ENCODE measurements at regions not wholly inside any gene's neighbourhood (a gene's known extent, or its start where the extent isn't known, plus 50 kb on each side); places are given as distances from the start of the nearest gene placed in this dataset.

DNA sequence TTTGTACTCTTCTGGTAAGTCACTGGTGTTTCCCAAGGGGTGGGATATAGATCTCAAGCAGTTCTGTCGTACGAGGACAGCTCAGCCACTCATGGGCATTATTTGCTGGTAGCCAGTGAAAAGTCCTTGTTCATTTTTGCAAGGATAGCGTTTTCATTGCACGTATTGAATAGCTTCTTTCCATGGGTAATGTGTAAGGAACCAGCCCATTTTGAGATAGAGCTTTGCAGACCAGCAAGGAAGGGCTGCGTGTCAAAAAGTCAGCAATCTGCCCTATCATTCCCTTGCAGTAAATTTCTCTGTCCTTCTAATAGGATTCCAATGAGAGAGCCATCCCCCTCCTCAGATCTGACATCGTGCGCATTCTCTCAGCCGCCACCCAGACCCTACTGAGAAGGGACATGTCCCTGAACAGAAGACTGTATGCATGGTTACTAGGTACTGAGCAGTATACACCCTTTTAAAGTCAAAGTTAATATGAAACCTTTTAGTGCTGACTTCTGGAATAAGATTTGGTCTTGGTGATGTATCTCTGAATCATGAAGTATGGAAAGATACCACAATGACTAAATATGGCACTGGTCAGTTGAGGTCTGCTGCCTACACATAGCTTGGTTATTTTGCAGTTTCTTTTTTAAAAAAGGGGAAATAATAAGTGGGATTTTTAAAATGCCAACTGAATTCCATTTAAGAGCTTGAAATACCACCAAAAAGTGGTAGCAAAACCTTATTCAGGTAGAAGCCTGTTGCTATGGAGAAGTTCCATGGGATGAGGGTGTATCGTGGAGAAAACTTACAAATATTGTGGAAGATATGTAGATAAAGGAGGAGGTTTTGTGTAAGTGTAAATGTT lies 55.3 kb downstream of the DOP1B start:
- TF ChIP-seq, protein P1, sequence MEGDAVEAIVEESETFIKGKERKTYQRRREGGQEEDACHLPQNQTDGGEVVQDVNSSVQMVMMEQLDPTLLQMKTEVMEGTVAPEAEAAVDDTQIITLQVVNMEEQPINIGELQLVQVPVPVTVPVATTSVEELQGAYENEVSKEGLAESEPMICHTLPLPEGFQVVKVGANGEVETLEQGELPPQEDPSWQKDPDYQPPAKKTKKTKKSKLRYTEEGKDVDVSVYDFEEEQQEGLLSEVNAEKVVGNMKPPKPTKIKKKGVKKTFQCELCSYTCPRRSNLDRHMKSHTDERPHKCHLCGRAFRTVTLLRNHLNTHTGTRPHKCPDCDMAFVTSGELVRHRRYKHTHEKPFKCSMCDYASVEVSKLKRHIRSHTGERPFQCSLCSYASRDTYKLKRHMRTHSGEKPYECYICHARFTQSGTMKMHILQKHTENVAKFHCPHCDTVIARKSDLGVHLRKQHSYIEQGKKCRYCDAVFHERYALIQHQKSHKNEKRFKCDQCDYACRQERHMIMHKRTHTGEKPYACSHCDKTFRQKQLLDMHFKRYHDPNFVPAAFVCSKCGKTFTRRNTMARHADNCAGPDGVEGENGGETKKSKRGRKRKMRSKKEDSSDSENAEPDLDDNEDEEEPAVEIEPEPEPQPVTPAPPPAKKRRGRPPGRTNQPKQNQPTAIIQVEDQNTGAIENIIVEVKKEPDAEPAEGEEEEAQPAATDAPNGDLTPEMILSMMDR (IDR thresholded peaks at IDR 0.05; ENCODE audit: low read depth, low read length), result no peak
- ChIA-PET CTCF (interaction anchor here (1.1 kb wide), 1 partner anchor 71 kb away, joined by 3 read pairs; no protein-coding TSS in a partner anchor), POLR2A (interaction anchor here (0.8 to 1.5 kb wide), 3 partner anchors 9 to 108 kb away, joined by 4 to 10 read pairs (median 10); partner anchors contain the start of gene MORC3)
- Histone ChIP-seq H3K27ac (ENCODE audit: low read depth, low read length) (peak overlapping the region; percentile 89), H3K4me3 (ENCODE audit: low read depth, low read length) (no peak overlapping the region), H3K9me3 (ENCODE audit: control insufficient read depth, insufficient read depth, low read length) (no peaks in the 10 kb centered on the region; the same call in 1 of the 2 replicates), H3K27me3 (ENCODE audit: control insufficient read depth, insufficient read depth, low read length) (no peaks in the 10 kb centered on the region)
- DNase-seq (ENCODE audit: low read depth, low spot score), result peak; percentile 67

DNA sequence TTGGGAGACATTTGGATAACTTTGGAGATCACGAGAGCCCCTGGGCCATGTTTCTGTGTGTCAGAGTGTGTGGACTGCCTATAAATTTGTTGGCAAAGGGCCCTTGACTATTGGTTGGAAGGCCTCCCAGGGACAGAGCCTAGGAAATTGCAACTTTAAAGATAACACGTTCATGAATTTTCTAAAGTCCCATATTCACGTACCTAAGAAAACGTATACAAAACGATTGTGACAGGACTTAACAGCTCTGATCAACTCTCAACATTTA lies 55.8 kb downstream of the DOP1B start:
- CTCF ChIA-PET, result no interaction called here
- no peak overlapping the region for H3K4me3 ChIP-seq (ENCODE audit: low read depth, low read length)
- H3K27me3 ChIP-seq (ENCODE audit: control insufficient read depth, insufficient read depth, low read length), result no peaks in the 10 kb centered on the region
- H3K27ac ChIP-seq (ENCODE audit: low read depth, low read length), result peak overlapping the region; percentile 89
- no peak for DNase-seq (ENCODE audit: low read depth, low spot score)
- POLR2A ChIA-PET, result interaction anchor here (0.8 to 1.5 kb wide), 3 partner anchors 9 to 108 kb away, joined by 4 to 10 read pairs (median 10); partner anchors contain the start of gene MORC3
- TF ChIP-seq, protein P1 (IDR thresholded peaks at IDR 0.05; ENCODE audit: low read depth, low read length), result no peak
- H3K9me3 ChIP-seq (ENCODE audit: control insufficient read depth, insufficient read depth, low read length), result no peaks in the 10 kb centered on the region; the same call in 1 of the 2 replicates

GRCh38 chr21:36214561-36214960 lies 57.9 kb downstream of the DOP1B start:
- Histone ChIP-seq H3K27me3 (ENCODE audit: control insufficient read depth, insufficient read depth, low read length) (no peaks in the 10 kb centered on the region), H3K4me3 (ENCODE audit: low read depth, low read length) (no peak overlapping the region), H3K9me3 (ENCODE audit: control insufficient read depth, insufficient read depth, low read length) (no peaks in the 10 kb centered on the region), H3K27ac (ENCODE audit: low read depth, low read length) (no peak overlapping the region)
- CTCF ChIA-PET, result interaction anchor here (1.3 kb wide), 1 partner anchor 73 kb away, joined by 3 read pairs; no protein-coding TSS in a partner anchor
- DNase-seq (ENCODE audit: low read depth, low spot score), result no peak
- TF ChIP-seq, protein P1 (IDR thresholded peaks at IDR 0.05; ENCODE audit: low read depth, low read length), result no peak
- POLR2A ChIA-PET, result interaction anchor here (0.6 kb wide), 1 partner anchor 151 kb away, joined by 3 read pairs; no protein-coding TSS in a partner anchor

- ChIA-PET POLR2A (no interaction called here), CTCF (interaction anchor here (0.6 kb wide), 1 partner anchor 14 kb away, joined by 4 read pairs; no protein-coding TSS in a partner anchor)
- no peaks in the 10 kb centered on the region for H3K9me3 ChIP-seq (ENCODE audit: control insufficient read depth, insufficient read depth, low read length)
- no peak overlapping the region for H3K27ac ChIP-seq (ENCODE audit: low read depth, low read length)
- no peaks in the 10 kb centered on the region for H3K27me3 ChIP-seq (ENCODE audit: control insufficient read depth, insufficient read depth, low read length)
- no peak for DNase-seq (ENCODE audit: low read depth, low spot score)
- no peak overlapping the region for H3K4me3 ChIP-seq (ENCODE audit: low read depth, low read length)
- TF ChIP-seq, protein P1 (IDR thresholded peaks at IDR 0.05; ENCODE audit: low read depth, low read length), result no peak
These were observed 61.1 kb downstream of the DOP1B start for GRCh38 chr21:36217743-36218142.

- ChIA-PET CTCF (no interaction called here), POLR2A (interaction anchor here (0.5 kb wide), 1 partner anchor 14 kb away, joined by 4 read pairs; no protein-coding TSS in a partner anchor)
- Histone ChIP-seq H3K27me3 (ENCODE audit: control insufficient read depth, insufficient read depth, low read length) (no peaks in the 10 kb centered on the region), H3K4me3 (ENCODE audit: low read depth, low read length) (no peak overlapping the region), H3K27ac (ENCODE audit: low read depth, low read length) (no peak overlapping the region), H3K9me3 (ENCODE audit: control insufficient read depth, insufficient read depth, low read length) (no peaks in the 10 kb centered on the region)
- no peak for DNase-seq (ENCODE audit: low read depth, low spot score)
- TF ChIP-seq, protein P1 (IDR thresholded peaks at IDR 0.05; ENCODE audit: low read depth, low read length), result no peak
These were observed 62.1 kb downstream of the DOP1B start for GRCh38 chr21:36218691-36219090.
